IMR-90 (cell line): ENCODE measurements at regions not wholly inside any gene's neighbourhood (a gene's known extent, or its start where the extent isn't known, plus 50 kb on each side); places are given as distances from the start of the nearest gene placed in this dataset.
"Not testable (repeated sequence)": the region's sequence is repeated elsewhere in the genome, so short reads cannot be mapped to it uniquely, and the experiment has no call there.

Experiments
- BHLHE40 ChIP-seq: fragments of 150-350 bp; IDR thresholded peaks from 2 replicates; pipeline ENCODE4 v1.6.1; 2016; ENCODE audit warnings: mild to moderate bottlenecking, low read depth, low read length
- TF ChIP-seq, protein P1 (sequence below): conservative IDR thresholded peaks from 2 replicates; pipeline ENCODE4 v1.5.1; 2012; ENCODE audit warnings: mild to moderate bottlenecking, low read depth, low read length, improper control_type of control experiment
- TF ChIP-seq, protein P2 (sequence below): fragments of 150-350 bp; IDR thresholded peaks from 2 replicates; pipeline ENCODE4 v1.6.1; 2016; ENCODE audit warnings: low read depth, mild to moderate bottlenecking, low read length, moderate library complexity, borderline replicate concordance

DNA sequence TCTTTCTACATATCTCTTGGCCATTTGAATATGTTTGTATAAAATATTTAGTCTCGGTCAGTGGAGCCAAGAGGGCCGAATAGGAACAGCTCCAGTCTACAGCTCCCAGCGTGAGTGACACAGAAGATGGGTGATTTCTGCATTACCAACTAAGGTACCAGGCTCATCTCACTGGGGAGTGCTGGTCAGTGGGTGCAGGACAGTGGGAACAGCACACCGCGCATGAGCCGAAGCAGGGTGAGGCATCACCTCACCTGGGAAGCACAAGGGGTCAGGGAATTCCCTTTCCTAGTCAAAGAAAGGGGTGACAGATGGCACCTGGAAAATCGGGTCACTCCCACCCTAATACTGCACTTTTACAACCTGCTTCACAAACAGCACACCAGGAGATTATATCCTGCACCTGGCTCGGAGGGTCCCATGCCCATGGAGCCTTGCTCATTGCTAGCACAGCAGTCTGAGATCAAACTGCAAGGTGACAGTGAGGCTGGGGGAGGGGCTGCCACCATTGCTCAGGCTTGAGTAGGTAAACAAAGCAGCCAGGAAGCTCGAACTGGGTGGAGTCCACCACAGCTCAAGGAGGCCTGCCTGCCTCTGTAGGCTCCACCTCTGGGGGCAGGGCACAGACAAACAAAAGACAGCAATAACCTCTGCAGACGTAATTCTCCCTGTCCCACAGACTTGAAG, 1926.9 kb upstream of the DEFB115 start:
- TF ChIP-seq, protein P1, sequence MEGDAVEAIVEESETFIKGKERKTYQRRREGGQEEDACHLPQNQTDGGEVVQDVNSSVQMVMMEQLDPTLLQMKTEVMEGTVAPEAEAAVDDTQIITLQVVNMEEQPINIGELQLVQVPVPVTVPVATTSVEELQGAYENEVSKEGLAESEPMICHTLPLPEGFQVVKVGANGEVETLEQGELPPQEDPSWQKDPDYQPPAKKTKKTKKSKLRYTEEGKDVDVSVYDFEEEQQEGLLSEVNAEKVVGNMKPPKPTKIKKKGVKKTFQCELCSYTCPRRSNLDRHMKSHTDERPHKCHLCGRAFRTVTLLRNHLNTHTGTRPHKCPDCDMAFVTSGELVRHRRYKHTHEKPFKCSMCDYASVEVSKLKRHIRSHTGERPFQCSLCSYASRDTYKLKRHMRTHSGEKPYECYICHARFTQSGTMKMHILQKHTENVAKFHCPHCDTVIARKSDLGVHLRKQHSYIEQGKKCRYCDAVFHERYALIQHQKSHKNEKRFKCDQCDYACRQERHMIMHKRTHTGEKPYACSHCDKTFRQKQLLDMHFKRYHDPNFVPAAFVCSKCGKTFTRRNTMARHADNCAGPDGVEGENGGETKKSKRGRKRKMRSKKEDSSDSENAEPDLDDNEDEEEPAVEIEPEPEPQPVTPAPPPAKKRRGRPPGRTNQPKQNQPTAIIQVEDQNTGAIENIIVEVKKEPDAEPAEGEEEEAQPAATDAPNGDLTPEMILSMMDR, result not testable (repeated sequence)
- TF ChIP-seq BHLHE40, result not testable (repeated sequence)
- TF ChIP-seq, protein P2, sequence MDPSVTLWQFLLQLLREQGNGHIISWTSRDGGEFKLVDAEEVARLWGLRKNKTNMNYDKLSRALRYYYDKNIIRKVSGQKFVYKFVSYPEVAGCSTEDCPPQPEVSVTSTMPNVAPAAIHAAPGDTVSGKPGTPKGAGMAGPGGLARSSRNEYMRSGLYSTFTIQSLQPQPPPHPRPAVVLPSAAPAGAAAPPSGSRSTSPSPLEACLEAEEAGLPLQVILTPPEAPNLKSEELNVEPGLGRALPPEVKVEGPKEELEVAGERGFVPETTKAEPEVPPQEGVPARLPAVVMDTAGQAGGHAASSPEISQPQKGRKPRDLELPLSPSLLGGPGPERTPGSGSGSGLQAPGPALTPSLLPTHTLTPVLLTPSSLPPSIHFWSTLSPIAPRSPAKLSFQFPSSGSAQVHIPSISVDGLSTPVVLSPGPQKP, result not testable (repeated sequence)
